ENCODE measurements at regions not wholly inside any gene's neighbourhood (a gene's known extent, or its start where the extent isn't known, plus 50 kb on each side); places are given as distances from the start of the nearest gene placed in this dataset.

- Mint-ChIP-seq H3K4me3 (ENCODE audit: unreplicated experiment) (no peak overlapping the region), H3K36me3 (ENCODE audit: unreplicated experiment) (no peaks in the 10 kb centered on the region), H3K27me3 (ENCODE audit: unreplicated experiment) (no peaks in the 10 kb centered on the region), H3K9me3 (ENCODE audit: unreplicated experiment) (peaks cover 5% of the 10 kb centered on the region), H3K4me1 (ENCODE audit: unreplicated experiment) (no peaks in the 10 kb centered on the region), H3K27ac (ENCODE audit: unreplicated experiment) (no peak overlapping the region)
- TF ChIP-seq CTCF (IDR thresholded peaks at IDR 0.05): no peak
- no peak for DNase-seq (ENCODE audit: extremely low spot score, unreplicated experiment)
Observed at GRCh38 chr11:103648670-103649400, 387.6 kb upstream of the DDI1 start.

GRCh38 chr11:103649401-103649895 lies 387.0 kb upstream of the DDI1 start:
- Mint-ChIP-seq H3K36me3 (ENCODE audit: unreplicated experiment) (no peaks in the 10 kb centered on the region), H3K4me3 (ENCODE audit: unreplicated experiment) (no peak overlapping the region), H3K9me3 (ENCODE audit: unreplicated experiment) (peaks cover 5% of the 10 kb centered on the region), H3K27me3 (ENCODE audit: unreplicated experiment) (no peaks in the 10 kb centered on the region), H3K27ac (ENCODE audit: unreplicated experiment) (no peak overlapping the region), H3K4me1 (ENCODE audit: unreplicated experiment) (no peaks in the 10 kb centered on the region)
- no peak for DNase-seq (ENCODE audit: extremely low spot score, unreplicated experiment)
- TF ChIP-seq CTCF (IDR thresholded peaks at IDR 0.05): no peak

- H3K36me3 Mint-ChIP-seq (ENCODE audit: unreplicated experiment): no peaks in the 10 kb centered on the region
- no peaks in the 10 kb centered on the region for H3K27me3 Mint-ChIP-seq (ENCODE audit: unreplicated experiment)
- DNase-seq (ENCODE audit: extremely low spot score, unreplicated experiment): no peak
- peaks cover 5% of the 10 kb centered on the region for H3K9me3 Mint-ChIP-seq (ENCODE audit: unreplicated experiment)
- no peak for TF ChIP-seq CTCF (IDR thresholded peaks at IDR 0.05)
- H3K4me3 Mint-ChIP-seq (ENCODE audit: unreplicated experiment): no peak overlapping the region
- no peaks in the 10 kb centered on the region for H3K4me1 Mint-ChIP-seq (ENCODE audit: unreplicated experiment)
- no peak overlapping the region for H3K27ac Mint-ChIP-seq (ENCODE audit: unreplicated experiment)
Observed at GRCh38 chr11:103650330-103650729, 386.1 kb upstream of the DDI1 start.

GRCh38 chr11:103651341-103651998 lies 385.0 kb upstream of the DDI1 start:
- no peak for TF ChIP-seq CTCF (IDR thresholded peaks at IDR 0.05)
- no peak overlapping the region for H3K27ac Mint-ChIP-seq (ENCODE audit: unreplicated experiment)
- no peak overlapping the region for H3K4me3 Mint-ChIP-seq (ENCODE audit: unreplicated experiment)
- no peaks in the 10 kb centered on the region for H3K27me3 Mint-ChIP-seq (ENCODE audit: unreplicated experiment)
- no peaks in the 10 kb centered on the region for H3K36me3 Mint-ChIP-seq (ENCODE audit: unreplicated experiment)
- DNase-seq (ENCODE audit: extremely low spot score, unreplicated experiment): no peak
- peaks cover 5% of the 10 kb centered on the region for H3K9me3 Mint-ChIP-seq (ENCODE audit: unreplicated experiment)
- H3K4me1 Mint-ChIP-seq (ENCODE audit: unreplicated experiment): no peaks in the 10 kb centered on the region

GRCh38 chr11:103652013-103652412 lies 384.4 kb upstream of the DDI1 start:
- Mint-ChIP-seq H3K9me3 (ENCODE audit: unreplicated experiment) (peaks cover 5% of the 10 kb centered on the region), H3K4me1 (ENCODE audit: unreplicated experiment) (no peaks in the 10 kb centered on the region), H3K4me3 (ENCODE audit: unreplicated experiment) (no peak overlapping the region), H3K36me3 (ENCODE audit: unreplicated experiment) (no peaks in the 10 kb centered on the region), H3K27me3 (ENCODE audit: unreplicated experiment) (no peaks in the 10 kb centered on the region), H3K27ac (ENCODE audit: unreplicated experiment) (no peak overlapping the region)
- DNase-seq (ENCODE audit: extremely low spot score, unreplicated experiment): no peak
- TF ChIP-seq CTCF (IDR thresholded peaks at IDR 0.05): no peak

Data from osteocyte (in vitro differentiated cells).